Right atrium auricular region (tissue), 2 donors: ENCODE measurements at regions not wholly inside any gene's neighbourhood (a gene's known extent, or its start where the extent isn't known, plus 50 kb on each side); places are given as distances from the start of the nearest gene placed in this dataset.
A peak's percentile ranks its signal among the peaks of the same experiment; 100 is the strongest.

ENCODE experiments used
- DNase-seq: peaks from one replicate; pipeline ENCODE4 v3.0.0-alpha.2; 2019; ENCODE audit warnings: low spot score
- H3K27ac ChIP-seq, 2 donors: fragments of 200-600 bp; sonication (generic); 1 replicate in 1 of 2; 2 replicates in 1 of 2; pipeline ENCODE4 v1.5.1; 2016 to 2019
- H3K27me3 ChIP-seq, 2 donors: fragments of 200-600 bp; sonication (generic); one replicate each; pipeline versions ENCODE4 v1.5.1 to v1.6.0; 2017 to 2019
- H3K36me3 ChIP-seq: fragments of 200-600 bp; sonication (generic); one replicate; pipeline ENCODE4 v1.5.1; 2016
- H3K4me1 ChIP-seq, 2 donors: fragments of 200-600 bp; sonication (generic); one replicate each; pipeline versions ENCODE4 v1.5.1 to v1.6.0; 2017 to 2019
- H3K4me3 ChIP-seq, 2 donors: fragments of 200-600 bp; sonication (generic); 1 replicate in 1 of 2; 2 replicates in 1 of 2; pipeline ENCODE4 v1.5.1; 2017 to 2019; ENCODE audit warnings: mild to moderate bottlenecking in 1 of 2, moderate library complexity in 1 of 2
- H3K9me3 ChIP-seq, 2 donors: fragments of 200-600 bp; sonication (generic); one replicate each; pipeline ENCODE4 v1.5.1; 2019
- CTCF ChIP-seq, 2 donors: fragments of 200-600 bp; sonication (generic); IDR thresholded peaks; one replicate each; pipeline ENCODE4 v1.5.1; 2019; ENCODE audit warnings: antibody characterized with exemption in 2 of 2

- no peak overlapping the region for H3K4me3 ChIP-seq
- H3K9me3 ChIP-seq, result no peaks in the 10 kb centered on the region
- H3K27ac ChIP-seq, result no peak overlapping the region
- H3K4me1 ChIP-seq, result no peaks in the 10 kb centered on the region
- no peak for TF ChIP-seq CTCF (IDR thresholded peaks at IDR 0.05)
- H3K27me3 ChIP-seq, result no peaks in the 10 kb centered on the region
- no peaks in the 10 kb centered on the region for H3K36me3 ChIP-seq
- no peak for DNase-seq
Observed at GRCh38 chr4:111391829-111392228, 753.4 kb upstream of the FAM241A start.

GRCh38 chr4:111393781-111394180 lies 751.5 kb upstream of the FAM241A start:
- no peak for TF ChIP-seq CTCF (IDR thresholded peaks at IDR 0.05)

GRCh38 chr4:111398906-111399330 lies 746.3 kb upstream of the FAM241A start:
- H3K4me1 ChIP-seq, result peaks cover 0 to 24% of the 10 kb centered on the region in 2 donors
- TF ChIP-seq CTCF (IDR thresholded peaks at IDR 0.05), result no peak
- no peaks in the 10 kb centered on the region for H3K27me3 ChIP-seq
- no peaks in the 10 kb centered on the region for H3K36me3 ChIP-seq
- no peak overlapping the region for H3K4me3 ChIP-seq
- no peaks in the 10 kb centered on the region for H3K9me3 ChIP-seq
- H3K27ac ChIP-seq, result peak overlapping the region in 1 of 2 donors; percentile 79
- DNase-seq, result no peak

More at GRCh38 chr4:111393781-111394180, 751.5 kb upstream of the FAM241A start:
- H3K4me1 ChIP-seq, result peaks cover 0 to 4% of the 10 kb centered on the region in 2 donors
- H3K27me3 ChIP-seq, result no peaks in the 10 kb centered on the region
- no peaks in the 10 kb centered on the region for H3K9me3 ChIP-seq
- H3K36me3 ChIP-seq, result no peaks in the 10 kb centered on the region
- DNase-seq, result no peak
- no peak overlapping the region for H3K27ac ChIP-seq
- no peak overlapping the region for H3K4me3 ChIP-seq

- no peak for DNase-seq
- no peak for TF ChIP-seq CTCF (IDR thresholded peaks at IDR 0.05)
- H3K27ac ChIP-seq, result peak overlapping the region; percentile 56 to 79
Observed at GRCh38 chr4:111399623-111400022, 745.6 kb upstream of the FAM241A start.

GRCh38 chr4:111400741-111401140 lies 744.5 kb upstream of the FAM241A start:
- H3K27me3 ChIP-seq, result no peaks in the 10 kb centered on the region
- H3K27ac ChIP-seq, result peak overlapping the region; percentile 56 to 79
- H3K4me1 ChIP-seq, result peaks cover 0 to 29% of the 10 kb centered on the region in 2 donors
- no peak overlapping the region for H3K4me3 ChIP-seq
- H3K36me3 ChIP-seq, result no peaks in the 10 kb centered on the region
- no peak for TF ChIP-seq CTCF (IDR thresholded peaks at IDR 0.05)
- H3K9me3 ChIP-seq, result no peaks in the 10 kb centered on the region
- DNase-seq, result no peak

More at GRCh38 chr4:111399623-111400022, 745.6 kb upstream of the FAM241A start:
- Histone ChIP-seq H3K4me3 (no peak overlapping the region), H3K27me3 (no peaks in the 10 kb centered on the region), H3K36me3 (no peaks in the 10 kb centered on the region), H3K4me1 (peaks cover 0 to 24% of the 10 kb centered on the region in 2 donors), H3K9me3 (no peaks in the 10 kb centered on the region)

- Histone ChIP-seq H3K36me3 (no peaks in the 10 kb centered on the region), H3K9me3 (no peaks in the 10 kb centered on the region), H3K4me3 (no peak overlapping the region), H3K27me3 (no peaks in the 10 kb centered on the region), H3K27ac (no peak overlapping the region), H3K4me1 (peaks cover 0 to 19% of the 10 kb centered on the region in 2 donors)
- DNase-seq, result no peak
- no peak for TF ChIP-seq CTCF (IDR thresholded peaks at IDR 0.05)
Observed at GRCh38 chr4:111404673-111405072, 740.6 kb upstream of the FAM241A start.
